ENCODE measurements at regions not wholly inside any gene's neighbourhood (a gene's known extent, or its start where the extent isn't known, plus 50 kb on each side); places are given as distances from the start of the nearest gene placed in this dataset.
A peak's percentile ranks its signal among the peaks of the same experiment; 100 is the strongest.

- in situ Hi-C loops (cut with MboI; ENCODE audit: low sequenced_read_pairs, unreplicated experiment): no loop called here
- TF ChIP-seq CTCF (IDR thresholded peaks at IDR 0.05; ENCODE audit: borderline replicate concordance, control extremely low read depth, extremely low read depth, insufficient read depth, missing control alignments): no peak
- DNase-seq (ENCODE audit: low spot score): no peak
Measured at GRCh38 chr2:155062250-155062921, 363.9 kb downstream of the KCNJ3 start.

GRCh38 chr2:155060896-155061295, 362.4 kb downstream of the KCNJ3 start:
- in situ Hi-C loops (cut with MboI; ENCODE audit: low sequenced_read_pairs, unreplicated experiment): no loop called here
- no peak for DNase-seq (ENCODE audit: low spot score)
- no peak for TF ChIP-seq CTCF (IDR thresholded peaks at IDR 0.05; ENCODE audit: borderline replicate concordance, control extremely low read depth, extremely low read depth, insufficient read depth, missing control alignments)

- no peak for DNase-seq (ENCODE audit: low spot score)
Measured at GRCh38 chr2:155054712-155055111, 356.2 kb downstream of the KCNJ3 start.

GRCh38 chr2:155043097-155043496, 344.6 kb downstream of the KCNJ3 start:
- TF ChIP-seq CTCF (IDR thresholded peaks at IDR 0.05; ENCODE audit: borderline replicate concordance, control extremely low read depth, extremely low read depth, insufficient read depth, missing control alignments): no peak
- in situ Hi-C loops (cut with MboI; ENCODE audit: low sequenced_read_pairs, unreplicated experiment): no loop called here
- DNase-seq (ENCODE audit: low spot score): no peak

More at GRCh38 chr2:155054712-155055111, 356.2 kb downstream of the KCNJ3 start:
- TF ChIP-seq CTCF (IDR thresholded peaks at IDR 0.05; ENCODE audit: borderline replicate concordance, control extremely low read depth, extremely low read depth, insufficient read depth, missing control alignments): no peak
- in situ Hi-C loops (cut with MboI; ENCODE audit: low sequenced_read_pairs, unreplicated experiment): no loop called here

- DNase-seq (ENCODE audit: low spot score): no peak
- no peak for TF ChIP-seq CTCF (IDR thresholded peaks at IDR 0.05; ENCODE audit: borderline replicate concordance, control extremely low read depth, extremely low read depth, insufficient read depth, missing control alignments)
- in situ Hi-C loops (cut with MboI; ENCODE audit: low sequenced_read_pairs, unreplicated experiment): no loop called here
Measured at GRCh38 chr2:155035308-155035707, 336.8 kb downstream of the KCNJ3 start.

GRCh38 chr2:155033652-155034051, 335.2 kb downstream of the KCNJ3 start:
- in situ Hi-C loops (cut with MboI; ENCODE audit: low sequenced_read_pairs, unreplicated experiment): no loop called here
- TF ChIP-seq CTCF (IDR thresholded peaks at IDR 0.05; ENCODE audit: borderline replicate concordance, control extremely low read depth, extremely low read depth, insufficient read depth, missing control alignments): no peak

More at GRCh38 chr2:155033652-155034051, 335.2 kb downstream of the KCNJ3 start:
- DNase-seq (ENCODE audit: low spot score): peak; percentile 22

All from GM13976 (cell line).